Transverse colon (tissue), 4 donors: ENCODE measurements at regions not wholly inside any gene's neighbourhood (a gene's known extent, or its start where the extent isn't known, plus 50 kb on each side); places are given as distances from the start of the nearest gene placed in this dataset.

Experiments used
- DNase-seq: peaks from one replicate; pipeline ENCODE4 v3.0.0-alpha.2; 2019
- H3K27ac ChIP-seq, 4 donors: fragments of 200-600 bp; sonication (generic); 2 replicates each; pipeline ENCODE4 v1.5.1; 2016 to 2018; ENCODE audit warnings: inconsistent platforms in 4 of 4
- H3K27me3 ChIP-seq: fragments of 200-600 bp; sonication (generic); 2 replicates; pipeline ENCODE4 v1.5.1; 2017; ENCODE audit warnings: inconsistent platforms
- H3K36me3 ChIP-seq, 4 donors: fragments of 200-600 bp; sonication (generic); 2 replicates each; pipeline ENCODE4 v1.5.1; 2017 to 2019; ENCODE audit warnings: inconsistent platforms in 4 of 4
- H3K4me1 ChIP-seq, 4 donors: fragments of 200-600 bp; sonication (generic); 2 replicates each; pipeline ENCODE4 v1.5.1; 2017 to 2020; ENCODE audit warnings: inconsistent platforms in 4 of 4
- H3K4me3 ChIP-seq, 4 donors: fragments of 200-600 bp; sonication (generic); 1 replicate in 1 of 4; 2 replicates in 3 of 4; pipeline versions ENCODE4 v1.5.1 to v1.6.1; 2017 to 2019; ENCODE audit warnings: inconsistent platforms in 4 of 4
- H3K9me3 ChIP-seq, 2 donors: fragments of 200-600 bp; sonication (generic); 2 replicates each; pipeline ENCODE4 v1.5.1; 2017 to 2019; ENCODE audit warnings: inconsistent platforms in 2 of 2
- EP300 ChIP-seq: sonication (generic); formaldehyde crosslinking; IDR thresholded peaks from one replicate; pipeline ENCODE4 v1.6.1; 2017; ENCODE audit warnings: antibody characterized with exemption, low read depth
- POLR2A ChIP-seq: fragments of 450-650 bp; IDR thresholded peaks from one replicate; pipeline ENCODE4 v1.6.1; 2016; ENCODE audit warnings: antibody characterized with exemption, mild to moderate bottlenecking, moderate library complexity
- POLR2AphosphoS5 ChIP-seq, 3 donors: sonication (generic); formaldehyde crosslinking; IDR thresholded peaks; one replicate each; pipeline ENCODE4 v1.6.1; 2016; ENCODE audit warnings: antibody characterized with exemption in 3 of 3
- WGBS, 2 donors: methylation state at CpG; one replicate each; pipeline ENCODE4 v1.1.5; 2018; ENCODE audit warnings: low coverage in 1 of 2; 5-methylcytosine and 5-hydroxymethylcytosine counted together
- in situ Hi-C, 4 donors: fragments of 200-750 bp; cut with MboI; loops; one replicate each; pipeline versions ENCODE4 v1.15.0 to v1.15.1; 2017; ENCODE audit warnings: low sequenced_read_pairs in 3 of 4, low pct_ligation_motif_present in 1 of 4, low pct_unique_long_range_greater_than_20kb in 1 of 4
- intact Hi-C: fragments of 100-400 bp; cut with DNase I; formaldehyde crosslinking; loops from one replicate; pipeline ENCODE4 v1.15.1; 2023; ENCODE audit warnings: low total_unique reads
- TF ChIP-seq, protein P1 (sequence below), 5 experiments: fragments of 200-600 bp in 3 of 5; fragments of 450-650 bp in 2 of 5; sonication (generic) in 3 of 5; IDR thresholded peaks; 1 replicate in 2 of 5; 2 replicates in 3 of 5; pipeline ENCODE4 v1.5.1; 2016 to 2017; ENCODE audit warnings: antibody characterized with exemption in 5 of 5, inconsistent platforms in 3 of 5, mild to moderate bottlenecking in 2 of 5, moderate library complexity in 1 of 5

GRCh38 chr20:58004900-58005299 is 223.6 kb downstream of the ANKRD60 start:
- in situ Hi-C loops = no loop called here
- no peak overlapping the region for H3K27ac ChIP-seq
- 59% methylated on average over 4 of the region's 4 CpGs; no CpG with 5 or more reads in 1 of the 2 donors for WGBS, 2 donors

DNA sequence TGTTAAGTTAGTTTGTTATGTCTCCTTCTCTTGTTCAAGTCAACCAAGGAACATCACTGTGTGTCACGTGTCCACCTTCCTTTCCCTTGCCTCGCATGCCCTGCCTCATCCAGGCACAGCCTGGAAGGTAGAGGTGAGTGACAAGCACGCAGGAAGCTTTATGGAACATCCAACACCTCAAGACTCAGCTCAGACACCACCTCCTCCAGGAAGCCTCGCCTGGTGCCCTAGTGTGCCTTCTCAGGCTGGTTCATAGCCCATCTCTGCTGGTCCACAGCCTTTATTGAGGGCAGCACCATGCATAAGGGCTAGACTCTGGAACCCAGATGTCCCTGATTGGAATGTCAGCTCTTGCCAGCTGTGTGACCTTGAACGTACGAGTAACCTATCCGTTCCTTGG is 224.3 kb downstream of the ANKRD60 start:
- DNase-seq = no peak
- peaks cover 1 to 15% (median 9%) of the 10 kb centered on the region in 4 donors for H3K4me1 ChIP-seq
- no peaks in the 10 kb centered on the region for H3K36me3 ChIP-seq
- H3K4me3 ChIP-seq = no peak overlapping the region
- no peaks in the 10 kb centered on the region for H3K27me3 ChIP-seq
- no peak overlapping the region for H3K27ac ChIP-seq
- in situ Hi-C loops (no loop called here), intact Hi-C loops (no loop called here)
- 86 to 89% methylated on average over 4 to 7 of the region's 7 CpGs for WGBS, 2 donors
- TF ChIP-seq EP300 (no peak), POLR2AphosphoS5 (IDR thresholded peaks at IDR 0.05) (no peak), POLR2A (no peak)
- TF ChIP-seq, protein P1, sequence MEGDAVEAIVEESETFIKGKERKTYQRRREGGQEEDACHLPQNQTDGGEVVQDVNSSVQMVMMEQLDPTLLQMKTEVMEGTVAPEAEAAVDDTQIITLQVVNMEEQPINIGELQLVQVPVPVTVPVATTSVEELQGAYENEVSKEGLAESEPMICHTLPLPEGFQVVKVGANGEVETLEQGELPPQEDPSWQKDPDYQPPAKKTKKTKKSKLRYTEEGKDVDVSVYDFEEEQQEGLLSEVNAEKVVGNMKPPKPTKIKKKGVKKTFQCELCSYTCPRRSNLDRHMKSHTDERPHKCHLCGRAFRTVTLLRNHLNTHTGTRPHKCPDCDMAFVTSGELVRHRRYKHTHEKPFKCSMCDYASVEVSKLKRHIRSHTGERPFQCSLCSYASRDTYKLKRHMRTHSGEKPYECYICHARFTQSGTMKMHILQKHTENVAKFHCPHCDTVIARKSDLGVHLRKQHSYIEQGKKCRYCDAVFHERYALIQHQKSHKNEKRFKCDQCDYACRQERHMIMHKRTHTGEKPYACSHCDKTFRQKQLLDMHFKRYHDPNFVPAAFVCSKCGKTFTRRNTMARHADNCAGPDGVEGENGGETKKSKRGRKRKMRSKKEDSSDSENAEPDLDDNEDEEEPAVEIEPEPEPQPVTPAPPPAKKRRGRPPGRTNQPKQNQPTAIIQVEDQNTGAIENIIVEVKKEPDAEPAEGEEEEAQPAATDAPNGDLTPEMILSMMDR (IDR thresholded peaks at IDR 0.05) = no peak
- H3K9me3 ChIP-seq = no peaks in the 10 kb centered on the region

More at GRCh38 chr20:58004900-58005299, 223.6 kb downstream of the ANKRD60 start:
- DNase-seq = no peak
- Histone ChIP-seq H3K36me3 (no peaks in the 10 kb centered on the region), H3K27me3 (no peaks in the 10 kb centered on the region), H3K4me1 (peaks cover 0 to 7% (median 4%) of the 10 kb centered on the region in 4 donors), H3K9me3 (no peaks in the 10 kb centered on the region), H3K4me3 (no peak overlapping the region)
- TF ChIP-seq EP300 = no peak
- TF ChIP-seq POLR2A = no peak
- TF ChIP-seq, protein P1 (IDR thresholded peaks at IDR 0.05) = no peak
- no peak for TF ChIP-seq POLR2AphosphoS5 (IDR thresholded peaks at IDR 0.05)
- intact Hi-C loops = no loop called here

DNA sequence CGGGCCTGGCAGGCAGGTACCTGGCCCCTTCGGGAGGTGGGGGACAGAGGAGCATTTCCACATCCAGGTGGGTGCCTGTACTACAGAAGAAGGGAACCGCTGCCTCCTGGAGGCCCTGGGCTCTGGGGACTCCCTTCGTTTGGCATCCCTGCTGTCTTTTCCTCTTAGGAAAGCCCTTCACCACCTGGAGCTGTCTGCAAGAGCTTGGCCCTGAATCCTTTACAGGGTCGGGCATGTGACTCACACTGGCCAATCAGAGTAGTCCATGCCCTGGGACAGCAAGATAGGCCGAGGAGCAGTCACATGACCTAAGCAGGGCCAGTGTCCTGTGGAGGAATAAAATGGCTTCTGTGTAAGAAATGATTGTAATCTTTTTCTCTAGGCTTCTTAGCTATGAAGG is 224.9 kb downstream of the ANKRD60 start:
- Histone ChIP-seq H3K4me1 (peaks cover 5 to 21% (median 15%) of the 10 kb centered on the region in 4 donors), H3K9me3 (no peaks in the 10 kb centered on the region), H3K27me3 (no peaks in the 10 kb centered on the region), H3K36me3 (no peaks in the 10 kb centered on the region), H3K4me3 (no peak overlapping the region), H3K27ac (no peak overlapping the region)
- no peak for DNase-seq
- intact Hi-C loops = no loop called here
- in situ Hi-C loops = no loop called here
- no peak for TF ChIP-seq POLR2AphosphoS5 (IDR thresholded peaks at IDR 0.05)
- TF ChIP-seq, protein P1 (IDR thresholded peaks at IDR 0.05) = no peak
- TF ChIP-seq POLR2A = no peak
- TF ChIP-seq EP300 = no peak
- 83% methylated on average over 6 of the region's 6 CpGs; no CpG with 5 or more reads in 1 of the 2 donors for WGBS, 2 donors

DNA sequence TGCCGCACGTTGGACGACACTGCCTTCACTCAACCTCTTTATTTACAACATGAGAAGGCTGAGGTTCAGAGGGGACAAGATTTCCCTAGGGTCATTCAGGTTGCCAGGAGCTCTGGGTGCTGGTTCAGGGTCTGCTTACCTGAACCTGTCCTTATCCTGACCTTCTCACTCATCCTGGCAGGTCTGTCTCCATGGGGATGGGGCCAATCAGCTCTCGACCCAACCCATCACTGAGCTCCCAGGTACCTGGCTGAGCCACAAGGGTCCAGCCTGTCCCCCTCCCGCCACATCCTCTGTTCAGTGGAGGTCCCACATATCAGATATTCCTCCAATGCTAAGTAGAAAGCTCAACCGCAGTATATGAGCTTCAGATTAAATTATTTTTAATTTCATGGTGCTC is 225.6 kb downstream of the ANKRD60 start:
- Histone ChIP-seq H3K4me1 (peaks cover 5 to 24% (median 18%) of the 10 kb centered on the region in 4 donors), H3K4me3 (no peak overlapping the region), H3K9me3 (no peaks in the 10 kb centered on the region), H3K27ac (no peak overlapping the region), H3K27me3 (no peaks in the 10 kb centered on the region), H3K36me3 (no peaks in the 10 kb centered on the region)
- in situ Hi-C loops = no loop called here
- DNase-seq = no peak
- TF ChIP-seq EP300 (no peak), POLR2AphosphoS5 (IDR thresholded peaks at IDR 0.05) (no peak), POLR2A (no peak)
- TF ChIP-seq, protein P1 (IDR thresholded peaks at IDR 0.05) = no peak
- intact Hi-C loops = no loop called here
- WGBS, 2 donors = 93 to 100% methylated on average over 1 to 6 of the region's 6 CpGs
